Activated CD4-positive, alpha-beta T cell treated with anti-CD3 and anti-CD28 coated beads, Interleukin-2, amount 10 ng/mL, durations not matched to agents 7 days and 5 days (primary cell): ENCODE measurements at regions not wholly inside any gene's neighbourhood (a gene's known extent, or its start where the extent isn't known, plus 50 kb on each side); places are given as distances from the start of the nearest gene placed in this dataset.
"Not testable (repeated sequence)": the region's sequence is repeated elsewhere in the genome, so short reads cannot be mapped to it uniquely, and the experiment has no call there.

Source experiments
- CTCF ChIA-PET: fragments of 350-600 bp; sonication (Branson Sonifier 250); formaldehyde crosslinking; loops from one replicate; lab custom pipeline; 2021; ENCODE audit warnings: antibody characterized with exemption; lab: Charles Lee
- POLR2A ChIA-PET: fragments of 350-600 bp; sonication (Branson Sonifier 250); formaldehyde crosslinking; loops from one replicate; lab custom pipeline; 2021; ENCODE audit warnings: antibody characterized with exemption; lab: Charles Lee
- DNase-seq: peaks from one replicate; pipeline ENCODE4 v3.0.0-alpha.2; 2020
- H3K27ac Mint-ChIP-seq: one replicate; pipeline ENCODE4 v1.8.0; 2021; ENCODE audit warnings: mild to moderate bottlenecking, moderate library complexity, mixed read lengths
- H3K27me3 Mint-ChIP-seq: one replicate; pipeline ENCODE4 v1.8.0; 2021; ENCODE audit warnings: mixed read lengths
- H3K36me3 Mint-ChIP-seq: one replicate; pipeline ENCODE4 v1.8.0; 2021; ENCODE audit warnings: low read depth, mixed read lengths
- H3K4me1 Mint-ChIP-seq: one replicate; pipeline ENCODE4 v1.8.0; 2021; ENCODE audit warnings: mixed read lengths
- H3K4me3 Mint-ChIP-seq: one replicate; pipeline ENCODE4 v1.8.0; 2021; ENCODE audit warnings: mild to moderate bottlenecking, moderate library complexity, mixed read lengths
- H3K9me3 Mint-ChIP-seq: one replicate; pipeline ENCODE4 v1.8.0; 2021; ENCODE audit warnings: mixed read lengths

- H3K27me3 Mint-ChIP-seq = no peaks in the 10 kb centered on the region
- DNase-seq = no peak
- ChIA-PET POLR2A (no interaction called here), CTCF (no interaction called here)
- no peaks in the 10 kb centered on the region for H3K9me3 Mint-ChIP-seq
- H3K27ac Mint-ChIP-seq = no peak overlapping the region
- no peaks in the 10 kb centered on the region for H3K36me3 Mint-ChIP-seq
- H3K4me3 Mint-ChIP-seq = no peak overlapping the region
- no peaks in the 10 kb centered on the region for H3K4me1 Mint-ChIP-seq
Observed at GRCh38 chr6:19934996-19935591, 97.9 kb downstream of the ID4 start.

GRCh38 chr6:19939321-19939720 is 102.2 kb downstream of the ID4 start:
- not testable (repeated sequence) for H3K36me3 Mint-ChIP-seq, H3K4me3 Mint-ChIP-seq, DNase-seq

GRCh38 chr6:19939926-19940325 is 102.8 kb downstream of the ID4 start:
- H3K4me1 Mint-ChIP-seq, H3K9me3 Mint-ChIP-seq, CTCF ChIA-PET, POLR2A ChIA-PET, H3K27ac Mint-ChIP-seq, H3K27me3 Mint-ChIP-seq, DNase-seq, H3K36me3 Mint-ChIP-seq, H3K4me3 Mint-ChIP-seq: not testable (repeated sequence)

More at GRCh38 chr6:19939321-19939720, 102.2 kb downstream of the ID4 start:
- H3K4me1 Mint-ChIP-seq, H3K27ac Mint-ChIP-seq, CTCF ChIA-PET, H3K9me3 Mint-ChIP-seq, H3K27me3 Mint-ChIP-seq, POLR2A ChIA-PET: not testable (repeated sequence)

GRCh38 chr6:19943042-19943441 is 105.9 kb downstream of the ID4 start:
- Mint-ChIP-seq H3K27me3 (no peaks in the 10 kb centered on the region), H3K9me3 (no peaks in the 10 kb centered on the region), H3K4me3 (no peak overlapping the region), H3K4me1 (no peaks in the 10 kb centered on the region), H3K36me3 (no peaks in the 10 kb centered on the region), H3K27ac (no peak overlapping the region)
- DNase-seq = no peak
- POLR2A ChIA-PET = no interaction called here
- CTCF ChIA-PET = interaction anchor here (1.3 kb wide), 1 partner anchor 12 kb away, joined by 3 read pairs; no protein-coding TSS in a partner anchor

DNA sequence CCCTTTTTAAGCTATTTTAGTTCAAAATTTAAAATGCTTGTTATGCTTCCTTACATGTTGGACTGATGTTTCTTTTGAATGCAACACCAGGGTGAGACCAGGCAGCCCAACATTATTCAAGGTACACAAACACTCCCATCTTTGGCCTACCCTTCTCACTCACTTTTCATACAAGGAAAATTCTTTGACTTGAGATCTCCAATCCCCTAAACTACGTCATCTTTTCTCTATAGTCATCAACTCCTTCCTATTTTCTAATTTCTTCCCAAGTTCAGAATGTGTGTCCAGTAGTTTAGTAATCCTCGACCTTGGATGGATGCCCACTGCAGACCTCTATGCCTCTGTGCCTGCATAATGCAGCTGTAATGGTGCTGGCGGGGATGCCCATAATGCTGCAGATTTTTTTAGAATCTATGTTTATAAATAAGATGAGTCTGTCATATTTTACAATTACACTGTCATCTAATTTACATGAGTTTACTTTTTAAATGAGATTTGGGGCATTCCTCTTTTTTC is 108.7 kb downstream of the ID4 start:
- POLR2A ChIA-PET = no interaction called here
- Mint-ChIP-seq H3K9me3 (no peaks in the 10 kb centered on the region), H3K4me3 (no peak overlapping the region), H3K36me3 (no peaks in the 10 kb centered on the region), H3K27me3 (no peaks in the 10 kb centered on the region), H3K27ac (no peak overlapping the region), H3K4me1 (no peaks in the 10 kb centered on the region)
- CTCF ChIA-PET = interaction anchor here (0.6 kb wide), 1 partner anchor 1402 kb away, joined by 3 read pairs; no protein-coding TSS in a partner anchor
- DNase-seq = no peak

- Mint-ChIP-seq H3K4me1 (no peaks in the 10 kb centered on the region), H3K27me3 (peaks cover 3% of the 10 kb centered on the region), H3K36me3 (no peaks in the 10 kb centered on the region), H3K9me3 (no peaks in the 10 kb centered on the region), H3K4me3 (no peak overlapping the region), H3K27ac (no peak overlapping the region)
- ChIA-PET CTCF (no interaction called here), POLR2A (no interaction called here)
- DNase-seq = no peak
Observed at GRCh38 chr6:19949155-19949554, 112.0 kb downstream of the ID4 start.

- DNase-seq = no peak
- ChIA-PET POLR2A (no interaction called here), CTCF (no interaction called here)
- Mint-ChIP-seq H3K27ac (no peak overlapping the region), H3K4me1 (no peaks in the 10 kb centered on the region), H3K27me3 (peaks cover 3% of the 10 kb centered on the region), H3K4me3 (no peak overlapping the region), H3K36me3 (no peaks in the 10 kb centered on the region), H3K9me3 (peaks cover 2% of the 10 kb centered on the region)
Observed at GRCh38 chr6:19964115-19964514, 126.9 kb downstream of the ID4 start.

DNA sequence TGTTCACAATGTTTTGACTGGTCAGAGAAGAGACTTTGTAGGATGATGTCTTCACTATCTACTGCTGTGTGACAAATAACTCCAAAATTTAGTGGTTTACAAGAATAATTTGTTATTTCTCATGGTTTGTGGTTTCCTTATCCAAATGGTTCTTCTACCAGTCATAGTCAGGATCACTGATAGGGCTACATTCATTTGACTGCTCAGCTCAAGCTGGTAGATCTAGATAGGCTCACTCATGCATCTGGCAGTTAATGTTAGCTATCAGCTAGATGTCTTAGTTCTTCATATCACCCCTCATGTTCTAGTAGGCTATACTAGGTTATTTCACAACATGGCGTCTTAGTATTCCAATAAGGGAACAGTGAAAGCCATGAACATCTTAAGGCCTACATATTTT is 131.0 kb downstream of the ID4 start:
- ChIA-PET POLR2A (no interaction called here), CTCF (no interaction called here)
- Mint-ChIP-seq H3K36me3 (no peaks in the 10 kb centered on the region), H3K4me1 (no peaks in the 10 kb centered on the region), H3K27ac (no peak overlapping the region), H3K4me3 (no peak overlapping the region), H3K27me3 (no peaks in the 10 kb centered on the region), H3K9me3 (peaks cover 6% of the 10 kb centered on the region)
- DNase-seq = no peak

DNA sequence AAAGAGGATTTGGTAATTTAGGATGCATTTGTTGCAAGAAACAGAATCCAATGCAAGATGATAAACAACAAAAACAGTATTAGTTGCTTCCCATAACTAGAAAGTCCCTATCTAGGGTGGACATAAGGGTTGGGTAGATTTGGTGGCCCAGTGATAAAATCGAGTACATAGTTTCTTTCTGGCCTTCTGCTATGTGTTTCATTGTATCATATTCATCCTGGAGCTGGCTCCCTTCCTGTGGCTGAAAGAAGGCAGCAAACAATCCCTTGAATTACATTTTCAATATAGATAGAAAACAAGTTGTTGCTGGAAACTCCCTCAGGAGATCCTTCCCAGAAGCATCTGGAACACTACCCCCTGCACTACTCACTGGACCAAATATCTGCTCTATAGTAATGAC is 135.1 kb downstream of the ID4 start:
- H3K36me3 Mint-ChIP-seq = no peaks in the 10 kb centered on the region
- H3K27me3 Mint-ChIP-seq = no peaks in the 10 kb centered on the region
- no peaks in the 10 kb centered on the region for H3K4me1 Mint-ChIP-seq
- no peak overlapping the region for H3K27ac Mint-ChIP-seq
- POLR2A ChIA-PET = no interaction called here
- DNase-seq = no peak
- CTCF ChIA-PET = no interaction called here
- H3K9me3 Mint-ChIP-seq = peaks cover 6% of the 10 kb centered on the region
- no peak overlapping the region for H3K4me3 Mint-ChIP-seq

GRCh38 chr6:19976411-19977129 is 139.4 kb downstream of the ID4 start:
- CTCF ChIA-PET = interaction anchor here (0.7 to 1.0 kb wide), 2 partner anchors 20 to 181 kb away, joined by 3 read pairs; no protein-coding TSS in a partner anchor

DNA sequence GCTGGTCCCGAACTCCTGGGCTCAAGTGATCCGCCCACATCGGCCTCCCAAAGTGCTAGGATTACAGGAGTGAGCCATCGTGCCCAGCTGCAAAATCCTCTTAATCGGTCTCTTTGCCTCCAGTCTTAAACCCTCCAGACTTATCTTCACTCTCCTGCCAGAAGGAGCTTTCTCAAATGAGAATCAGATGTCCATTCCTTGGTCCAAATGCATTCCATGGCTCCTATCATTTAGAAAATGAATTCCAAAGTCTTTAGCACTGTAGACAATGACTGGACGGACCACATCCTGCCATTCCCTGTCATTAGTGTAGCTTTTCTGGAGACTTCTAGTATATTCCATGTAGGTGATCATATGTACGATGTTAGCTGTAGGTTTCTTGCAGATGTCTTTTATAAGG is 141.9 kb downstream of the ID4 start:
- no peak overlapping the region for H3K27ac Mint-ChIP-seq
- H3K9me3 Mint-ChIP-seq = no peaks in the 10 kb centered on the region
- no peak for DNase-seq
- H3K27me3 Mint-ChIP-seq = no peaks in the 10 kb centered on the region
- ChIA-PET POLR2A (no interaction called here), CTCF (no interaction called here)
- no peaks in the 10 kb centered on the region for H3K4me1 Mint-ChIP-seq
- no peaks in the 10 kb centered on the region for H3K36me3 Mint-ChIP-seq
- no peak overlapping the region for H3K4me3 Mint-ChIP-seq

More at GRCh38 chr6:19976411-19977129, 139.4 kb downstream of the ID4 start:
- no peaks in the 10 kb centered on the region for H3K4me1 Mint-ChIP-seq
- DNase-seq = no peak
- no peak overlapping the region for H3K4me3 Mint-ChIP-seq
- no peaks in the 10 kb centered on the region for H3K9me3 Mint-ChIP-seq
- POLR2A ChIA-PET = no interaction called here
- H3K27ac Mint-ChIP-seq = no peak overlapping the region
- no peaks in the 10 kb centered on the region for H3K36me3 Mint-ChIP-seq
- no peaks in the 10 kb centered on the region for H3K27me3 Mint-ChIP-seq

GRCh38 chr6:19979986-19980385 is 142.8 kb downstream of the ID4 start:
- Mint-ChIP-seq H3K4me3 (no peak overlapping the region), H3K27me3 (no peaks in the 10 kb centered on the region), H3K27ac (no peak overlapping the region), H3K36me3 (no peaks in the 10 kb centered on the region), H3K4me1 (no peaks in the 10 kb centered on the region), H3K9me3 (no peaks in the 10 kb centered on the region)
- POLR2A ChIA-PET = no interaction called here
- DNase-seq = no peak
- CTCF ChIA-PET = no interaction called here

DNA sequence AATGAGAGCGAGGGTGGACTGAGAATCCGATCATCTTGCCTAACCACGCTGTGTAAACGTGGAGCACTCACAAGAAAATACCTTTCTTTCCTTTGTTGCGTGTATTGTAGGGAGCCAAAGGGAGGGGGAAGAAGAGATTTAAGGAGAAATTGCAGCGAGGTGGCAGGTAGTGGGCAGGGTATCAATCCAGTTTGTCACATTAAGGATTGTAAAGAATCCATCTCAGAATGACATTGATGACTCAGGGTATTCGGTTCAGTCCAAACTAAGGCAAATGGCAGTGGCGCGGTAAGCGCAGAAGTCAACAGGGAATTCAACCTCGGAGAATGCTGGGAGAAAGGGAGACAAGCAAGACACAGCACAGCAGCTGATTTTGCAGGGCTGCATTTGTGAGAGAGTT is 146.2 kb downstream of the ID4 start:
- H3K4me1 Mint-ChIP-seq = no peaks in the 10 kb centered on the region
- no peak overlapping the region for H3K4me3 Mint-ChIP-seq
- no peaks in the 10 kb centered on the region for H3K9me3 Mint-ChIP-seq
- ChIA-PET POLR2A (no interaction called here), CTCF (no interaction called here)
- no peak overlapping the region for H3K27ac Mint-ChIP-seq
- no peak for DNase-seq
- no peaks in the 10 kb centered on the region for H3K36me3 Mint-ChIP-seq
- peaks cover 4% of the 10 kb centered on the region for H3K27me3 Mint-ChIP-seq
